ENCODE measurements at regions not wholly inside any gene's neighbourhood (a gene's known extent, or its start where the extent isn't known, plus 50 kb on each side); places are given as distances from the start of the nearest gene placed in this dataset.

GRCh38 chr21:18069875-18070274 lies 174.8 kb upstream of the CHODL start:
- TF ChIP-seq CTCF (IDR thresholded peaks at IDR 0.05; ENCODE audit: unreplicated experiment) = no peak
- H3K27me3 Mint-ChIP-seq (ENCODE audit: low read depth) = peaks cover 18% of the 10 kb centered on the region
- no peaks in the 10 kb centered on the region for H3K36me3 Mint-ChIP-seq
- no peaks in the 10 kb centered on the region for H3K9me3 Mint-ChIP-seq
- DNase-seq (ENCODE audit: low spot score in 2 of 2, unreplicated experiment in 2 of 2) = no peak
- no peaks in the 10 kb centered on the region for H3K4me1 Mint-ChIP-seq
- no peak overlapping the region for H3K4me3 Mint-ChIP-seq
- H3K27ac Mint-ChIP-seq = no peak overlapping the region

GRCh38 chr21:18060402-18060801 lies 184.2 kb upstream of the CHODL start:
- H3K9me3 Mint-ChIP-seq = peaks cover 3% of the 10 kb centered on the region
- H3K36me3 Mint-ChIP-seq = no peaks in the 10 kb centered on the region
- TF ChIP-seq CTCF (IDR thresholded peaks at IDR 0.05; ENCODE audit: unreplicated experiment) = no peak
- no peak overlapping the region for H3K27ac Mint-ChIP-seq
- H3K4me1 Mint-ChIP-seq = peaks cover 6% of the 10 kb centered on the region
- no peak for DNase-seq (ENCODE audit: low spot score in 2 of 2, unreplicated experiment in 2 of 2)
- H3K27me3 Mint-ChIP-seq (ENCODE audit: low read depth) = peaks cover 10% of the 10 kb centered on the region
- H3K4me3 Mint-ChIP-seq = no peak overlapping the region

GRCh38 chr21:18058731-18059398 lies 185.8 kb upstream of the CHODL start:
- TF ChIP-seq CTCF (IDR thresholded peaks at IDR 0.05; ENCODE audit: unreplicated experiment) = no peak
- no peak overlapping the region for H3K4me3 Mint-ChIP-seq
- peaks cover 6% of the 10 kb centered on the region for H3K4me1 Mint-ChIP-seq
- H3K27ac Mint-ChIP-seq = no peak overlapping the region
- H3K27me3 Mint-ChIP-seq (ENCODE audit: low read depth) = peaks cover 15% of the 10 kb centered on the region
- H3K9me3 Mint-ChIP-seq = peaks cover 3% of the 10 kb centered on the region
- DNase-seq (ENCODE audit: low spot score in 2 of 2, unreplicated experiment in 2 of 2) = no peak
- no peaks in the 10 kb centered on the region for H3K36me3 Mint-ChIP-seq

- Mint-ChIP-seq H3K27ac (no peak overlapping the region), H3K4me1 (peaks cover 6% of the 10 kb centered on the region)
Measured at GRCh38 chr21:18053151-18053550, 191.5 kb upstream of the CHODL start.

GRCh38 chr21:18049461-18049860 lies 195.2 kb upstream of the CHODL start:
- no peak overlapping the region for H3K27ac Mint-ChIP-seq

More at GRCh38 chr21:18053151-18053550, 191.5 kb upstream of the CHODL start:
- Mint-ChIP-seq H3K36me3 (no peaks in the 10 kb centered on the region), H3K9me3 (no peaks in the 10 kb centered on the region), H3K4me3 (no peak overlapping the region), H3K27me3 (ENCODE audit: low read depth) (peaks cover 15% of the 10 kb centered on the region)
- TF ChIP-seq CTCF (IDR thresholded peaks at IDR 0.05; ENCODE audit: unreplicated experiment) = no peak
- DNase-seq (ENCODE audit: low spot score in 2 of 2, unreplicated experiment in 2 of 2) = no peak

More at GRCh38 chr21:18049461-18049860, 195.2 kb upstream of the CHODL start:
- peaks cover 8% of the 10 kb centered on the region for H3K4me1 Mint-ChIP-seq
- H3K9me3 Mint-ChIP-seq = no peaks in the 10 kb centered on the region
- DNase-seq (ENCODE audit: low spot score in 2 of 2, unreplicated experiment in 2 of 2) = no peak
- no peaks in the 10 kb centered on the region for H3K36me3 Mint-ChIP-seq
- no peak overlapping the region for H3K4me3 Mint-ChIP-seq
- TF ChIP-seq CTCF (IDR thresholded peaks at IDR 0.05; ENCODE audit: unreplicated experiment) = no peak
- H3K27me3 Mint-ChIP-seq (ENCODE audit: low read depth) = no peaks in the 10 kb centered on the region

Data from mesothelial cell of epicardium (in vitro differentiated cells).